ENCODE measurements at regions not wholly inside any gene's neighbourhood (a gene's known extent, or its start where the extent isn't known, plus 50 kb on each side); places are given as distances from the start of the nearest gene placed in this dataset.

- Histone ChIP-seq H3K4me1 (replicated peaks in 1 of 2; ENCODE audit: control insufficient read depth in 2 of 2, insufficient read depth in 2 of 2, low read length in 2 of 2) (no peaks in the 10 kb centered on the region), H3K9me3 (replicated peaks; ENCODE audit: control insufficient read depth, insufficient read depth, low read depth, low read length) (no peaks in the 10 kb centered on the region), H3K27ac (ENCODE audit: extremely low read depth, low read depth, low read length) (no peak overlapping the region), H3K27me3 (ENCODE audit: control insufficient read depth in 2 of 2, insufficient read depth in 2 of 2, low read length in 2 of 2) (no peaks in the 10 kb centered on the region), H3K9ac (ENCODE audit: insufficient read depth in 1 of 2, low read depth in 2 of 2, low read length in 2 of 2) (no peak overlapping the region), H3K4me2 (ENCODE audit: insufficient read depth, low read length) (no peak overlapping the region), H3K4me3 (no peak overlapping the region), H4K20me1 (replicated peaks; ENCODE audit: control insufficient read depth, insufficient read depth, low read length) (no peaks in the 10 kb centered on the region), H2AFZ (ENCODE audit: low read depth, low read length) (no peak overlapping the region), H3K79me2 (ENCODE audit: control insufficient read depth, insufficient read depth, low read length) (no peaks in the 10 kb centered on the region), H3K36me3 (ENCODE audit: control insufficient read depth, insufficient read depth, low read length) (no peaks in the 10 kb centered on the region), H3K9me1 (ENCODE audit: control insufficient read depth, insufficient read depth, low read length) (no peaks in the 10 kb centered on the region)
- CTCF ChIA-PET (ENCODE audit: low intra/inter-chr PET ratio), result no interaction called here
- intact Hi-C loops (cut with micrococcal nuclease), result no loop called here
- no TSS peak for BruUV-seq (replicated peaks)
- POLR2A ChIA-PET, result no interaction called here
- no peak for TF ChIP-seq TEAD2 (tag; IDR thresholded peaks at IDR 0.05)
- TF ChIP-seq ZFPM2 (CRISPR knock-in tag; IDR thresholded peaks at IDR 0.05), result no peak
- no peak for TF ChIP-seq ESRRA (IDR thresholded peaks at IDR 0.05; ENCODE audit: borderline replicate concordance, low read depth)
- no peak for TF ChIP-seq REST (IDR thresholded peaks at IDR 0.05; ENCODE audit: borderline replicate concordance)
- TF ChIP-seq REST (CRISPR knock-in tag; IDR thresholded peaks at IDR 0.05; ENCODE audit: low read depth), result no peak
- TF ChIP-seq MTA3 (IDR thresholded peaks at IDR 0.05; ENCODE audit: borderline replicate concordance), result no peak
- TF ChIP-seq POLR2G (IDR thresholded peaks at IDR 0.05; ENCODE audit: low read depth, low read length), result no peak
- no peak for TF ChIP-seq TFAM (CRISPR knock-in tag; conservative IDR thresholded peaks at IDR 0.05)
- no peak for TF ChIP-seq DDX20 (tag; IDR thresholded peaks at IDR 0.05; ENCODE audit: low read depth)
- no peak for TF ChIP-seq ZNF707 (CRISPR knock-in tag; conservative IDR thresholded peaks at IDR 0.05)
- no peak for TF ChIP-seq ZNF507 (tag; conservative IDR thresholded peaks at IDR 0.05)
- no peak for TF ChIP-seq TAL1 (IDR thresholded peaks at IDR 0.05)
- TF ChIP-seq DEAF1 (CRISPR knock-in tag; IDR thresholded peaks at IDR 0.05), result no peak
- no peak for TF ChIP-seq BDP1 (IDR thresholded peaks at IDR 0.05; ENCODE audit: insufficient read depth, insufficient read length)
- TF ChIP-seq ZBTB8A (IDR thresholded peaks at IDR 0.05; ENCODE audit: partially characterized antibody), result no peak
- no peak for TF ChIP-seq ZBED1 (IDR thresholded peaks at IDR 0.05)
- in situ Hi-C loops (cut with MboI), result no loop called here
- no peak for DNase-seq (ENCODE audit: extremely low read depth in 1 of 4, low spot score in 3 of 4)
- no peak for FAIRE-seq
- no peak for ATAC-seq
- WGBS (ENCODE audit: insufficient coverage, low coverage, missing lambda C conversion rate), result 6% methylated on average over 2 of the region's 2 CpGs
Measured at GRCh38 chr4:174069848-174070330, 213.6 kb downstream of the FBXO8 start.

Data from K562 (cell line).